HCT116 (cell line): ENCODE measurements at regions not wholly inside any gene's neighbourhood (a gene's known extent, or its start where the extent isn't known, plus 50 kb on each side); places are given as distances from the start of the nearest gene placed in this dataset.

ENCODE experiments used
- ATAC-seq: fragments of 200-7000 bp; cut with Tn5 transposase; 2 replicates; pipeline ENCODE4 v1.9.1; 2020; ENCODE audit warnings: mild to moderate bottlenecking, moderate library complexity
- BruUV-seq: library from RNA; stranded (reverse); fragments of 400-500 nt; replicated peaks from 2 replicates; lab custom pipeline; 2021; lab: Mats Ljungman, UMichigan
- CTCF ChIA-PET: fragments of 300-600 bp; sonication (Branson Sonifier 250); formaldehyde crosslinking; loops from one replicate; lab custom pipeline; 2021; ENCODE audit warnings: antibody characterized with exemption; lab: Charles Lee
- POLR2A ChIA-PET: fragments of 300-600, 350-600 bp; sonication (Branson Sonifier 250); formaldehyde crosslinking; loops from one replicate; lab custom pipeline; 2021; ENCODE audit warnings: antibody characterized with exemption; lab: Charles Lee
- RAD21 ChIA-PET, 2 experiments: fragments of 300-600 bp; sonication (Branson Sonifier 250); formaldehyde crosslinking; loops; one replicate each; lab custom pipeline; 2023; ENCODE audit warnings: low total read pairs in 2 of 2; ENCODE audit not compliant: uncharacterized antibody in 2 of 2, unreplicated experiment in 2 of 2, low non-redundant PET in 1 of 2; lab: Charles Lee
- DNase-seq: peaks from one replicate; pipeline ENCODE4 v3.0.0-alpha.2; 2010; ENCODE audit warnings: low read depth, low spot score
- H2AFZ ChIP-seq: fragments of 200-600 bp; shearing (Covaris generic), sonication (generic); 2 replicates; pipeline ENCODE4 v1.6.1; 2017; ENCODE audit warnings: low read depth, mixed run types, mixed read lengths, antibody characterized with exemption, low read length; ENCODE audit not compliant: poor library complexity, severe bottlenecking
- H3K27ac ChIP-seq: 2 replicates; pipeline ENCODE4 v1.5.1; 2012; ENCODE audit warnings: low read depth, low read length
- H3K27me3 ChIP-seq: fragments of 200-600 bp; sonication (generic); 2 replicates; pipeline ENCODE4 v1.6.1; 2016; ENCODE audit warnings: mixed run types, low read length, mixed read lengths; ENCODE audit not compliant: insufficient read depth
- H3K36me3 ChIP-seq, 2 experiments: fragments of 200-500 bp in 1 of 2; fragments of 200-600 bp in 1 of 2; sonication (Bioruptor generic) in 1 of 2; sonication (generic) in 1 of 2; 2 replicates each; pipeline versions ENCODE4 v1.5.1 to v1.6.1; 2014 to 2016; ENCODE audit warnings: low read length in 2 of 2, inconsistent platforms in 1 of 2, mixed read lengths in 1 of 2, mixed run types in 1 of 2; ENCODE audit not compliant: insufficient read depth in 2 of 2, control insufficient read depth in 1 of 2
- H3K4me1 ChIP-seq, 2 experiments: fragments of 200-600 bp in 1 of 2; sonication (generic) in 1 of 2; 2 replicates each; pipeline versions ENCODE4 v1.5.1 to v1.6.1; 2012 to 2017; ENCODE audit warnings: low read length in 2 of 2, inconsistent platforms in 1 of 2, mild to moderate bottlenecking in 1 of 2, mixed read lengths in 1 of 2, mixed run types in 1 of 2, moderate library complexity in 1 of 2; ENCODE audit not compliant: insufficient read depth in 2 of 2, control insufficient read depth in 1 of 2
- H3K4me2 ChIP-seq: fragments of 200-600 bp; sonication (generic); 2 replicates; pipeline ENCODE4 v1.6.1; 2017; ENCODE audit warnings: mixed run types, low read length, mixed read lengths
- H3K4me3 ChIP-seq, 2 experiments: fragments of 200-600 bp in 1 of 2; sonication (generic) in 1 of 2; replicated peaks in 1 of 2; 2 replicates each; pipeline ENCODE4 v1.5.1; 2011 to 2016; ENCODE audit warnings: low read length in 2 of 2, control low read depth in 1 of 2, low read depth in 1 of 2, mild to moderate bottlenecking in 1 of 2, mixed read lengths in 1 of 2, mixed run types in 1 of 2
- H3K79me2 ChIP-seq: fragments of 200-600 bp; sonication (generic); 2 replicates; pipeline ENCODE4 v1.6.1; 2017; ENCODE audit warnings: mild to moderate bottlenecking, mixed run types, low read length, moderate library complexity, mixed read lengths; ENCODE audit not compliant: insufficient read depth
- H3K9ac ChIP-seq: fragments of 200-600 bp; sonication (generic); 2 replicates; pipeline ENCODE4 v1.6.1; 2016; ENCODE audit warnings: low read length, mixed read lengths
- H3K9me2 ChIP-seq: fragments of 200-600 bp; sonication (generic), shearing (Covaris generic); 2 replicates; pipeline ENCODE4 v1.6.1; 2017; ENCODE audit warnings: mixed run types, mild to moderate bottlenecking, moderate library complexity; ENCODE audit not compliant: insufficient read depth
- H3K9me3 ChIP-seq, 2 experiments: fragments of 200-500 bp in 1 of 2; fragments of 200-600 bp in 1 of 2; sonication (Bioruptor generic) in 1 of 2; sonication (generic) in 1 of 2; 2 replicates each; pipeline ENCODE4 v1.6.1; 2014 to 2017; ENCODE audit warnings: low read length in 2 of 2, mixed read lengths in 2 of 2, inconsistent platforms in 1 of 2, low read depth in 1 of 2, mild to moderate bottlenecking in 1 of 2, mixed run types in 1 of 2, moderate library complexity in 1 of 2; ENCODE audit not compliant: control insufficient read depth in 1 of 2, insufficient read depth in 1 of 2
- H4K20me1 ChIP-seq: fragments of 200-600 bp; sonication (generic), shearing (Covaris generic); 2 replicates; pipeline ENCODE4 v1.6.1; 2017; ENCODE audit warnings: mixed run types, mild to moderate bottlenecking, moderate library complexity; ENCODE audit not compliant: insufficient read depth
- ATF3 ChIP-seq: IDR thresholded peaks from 2 replicates; pipeline ENCODE4 v1.6.1; 2012
- CEBPB ChIP-seq: IDR thresholded peaks from 2 replicates; pipeline ENCODE4 v1.6.1; 2012; ENCODE audit warnings: low read depth
- EZH2 ChIP-seq: fragments of 200-600 bp; sonication (generic); IDR thresholded peaks from 2 replicates; pipeline ENCODE4 v1.6.1; 2017; ENCODE audit warnings: antibody characterized with exemption, mixed run types
- MAX ChIP-seq: IDR thresholded peaks from 2 replicates; pipeline ENCODE4 v1.6.1; 2012
- POLR2A ChIP-seq: IDR thresholded peaks from 2 replicates; pipeline ENCODE4 v1.7.0; 2011; ENCODE audit warnings: borderline replicate concordance; ENCODE audit not compliant: insufficient read depth, insufficient read length; ENCODE audit errors: extremely low read depth
- POLR2AphosphoS5 ChIP-seq: IDR thresholded peaks from 2 replicates; pipeline ENCODE4 v1.6.1; 2011; ENCODE audit warnings: mild to moderate bottlenecking, low read depth, low read length, moderate library complexity
- REST ChIP-seq: IDR thresholded peaks from 2 replicates; pipeline ENCODE4 v1.6.1; 2012; ENCODE audit warnings: low read depth
- SIN3A ChIP-seq: IDR thresholded peaks from 2 replicates; pipeline ENCODE4 v1.6.1; 2012; ENCODE audit warnings: low read depth
- SRF ChIP-seq: IDR thresholded peaks from 2 replicates; pipeline ENCODE4 v1.6.1; 2012; ENCODE audit warnings: low read depth
- TCF7L2 ChIP-seq: IDR thresholded peaks from 2 replicates; pipeline ENCODE4 v1.7.0; 2011; ENCODE audit warnings: borderline replicate concordance, inconsistent platforms; ENCODE audit not compliant: insufficient read depth, insufficient read length; ENCODE audit errors: extremely low read depth
- ZBTB33 ChIP-seq: IDR thresholded peaks from 2 replicates; pipeline ENCODE4 v1.6.1; 2011; ENCODE audit warnings: mild to moderate bottlenecking, low read length, moderate library complexity; ENCODE audit not compliant: insufficient replicate concordance; ENCODE audit errors: extremely low read depth
- intact Hi-C: fragments of 100-400 bp; cut with micrococcal nuclease; formaldehyde crosslinking; loops from 2 replicates; pipeline ENCODE4 v1.10.0; 2022

GRCh38 chr6:144936764-144937163, 651.6 kb downstream of the UTRN start:
- ChIA-PET POLR2A (no interaction called here), CTCF (no interaction called here), RAD21 (no interaction called here)

More at GRCh38 chr6:144936764-144937163, 651.6 kb downstream of the UTRN start:
- no peaks in the 10 kb centered on the region for H3K9me2 ChIP-seq
- no peak for TF ChIP-seq POLR2A
- no peak for TF ChIP-seq ATF3
- no peak for TF ChIP-seq MAX
- no peak for TF ChIP-seq SIN3A
- TF ChIP-seq CEBPB, result no peak
- TF ChIP-seq TCF7L2, result no peak
- no peak for TF ChIP-seq POLR2AphosphoS5
- no peak for TF ChIP-seq SRF
- no peak for TF ChIP-seq ZBTB33
- TF ChIP-seq REST, result no peak
- no peak for TF ChIP-seq EZH2
- H3K9me3 ChIP-seq, result no peaks in the 10 kb centered on the region
- H4K20me1 ChIP-seq, result no peaks in the 10 kb centered on the region
- intact Hi-C loops, result no loop called here
- no TSS peak for BruUV-seq
- H3K9ac ChIP-seq, result no peak overlapping the region
- no peak for ATAC-seq
- no peak overlapping the region for H3K4me2 ChIP-seq
- H3K36me3 ChIP-seq, result peaks cover 0 to 18% of the 10 kb centered on the region in 2 experiments; a peak in 1 of 4 replicates
- H3K4me1 ChIP-seq, result peaks cover 0 to 6% of the 10 kb centered on the region in 2 experiments; a peak in 2 of 4 replicates
- no peak overlapping the region for H2AFZ ChIP-seq
- DNase-seq, result no peak
- H3K27ac ChIP-seq, result no peak overlapping the region
- no peaks in the 10 kb centered on the region for H3K79me2 ChIP-seq
- no peak overlapping the region for H3K4me3 ChIP-seq
- H3K27me3 ChIP-seq, result no peaks in the 10 kb centered on the region
